Activated CD8-positive, alpha-beta memory T cell treated with anti-CD3 and anti-CD28 coated beads for 24 hours (primary cell): ENCODE measurements at regions not wholly inside any gene's neighbourhood (a gene's known extent, or its start where the extent isn't known, plus 50 kb on each side); places are given as distances from the start of the nearest gene placed in this dataset.

Experiments
- DNase-seq: peaks from one replicate; pipeline ENCODE4 v3.0.0-alpha.2; 2020

DNA sequence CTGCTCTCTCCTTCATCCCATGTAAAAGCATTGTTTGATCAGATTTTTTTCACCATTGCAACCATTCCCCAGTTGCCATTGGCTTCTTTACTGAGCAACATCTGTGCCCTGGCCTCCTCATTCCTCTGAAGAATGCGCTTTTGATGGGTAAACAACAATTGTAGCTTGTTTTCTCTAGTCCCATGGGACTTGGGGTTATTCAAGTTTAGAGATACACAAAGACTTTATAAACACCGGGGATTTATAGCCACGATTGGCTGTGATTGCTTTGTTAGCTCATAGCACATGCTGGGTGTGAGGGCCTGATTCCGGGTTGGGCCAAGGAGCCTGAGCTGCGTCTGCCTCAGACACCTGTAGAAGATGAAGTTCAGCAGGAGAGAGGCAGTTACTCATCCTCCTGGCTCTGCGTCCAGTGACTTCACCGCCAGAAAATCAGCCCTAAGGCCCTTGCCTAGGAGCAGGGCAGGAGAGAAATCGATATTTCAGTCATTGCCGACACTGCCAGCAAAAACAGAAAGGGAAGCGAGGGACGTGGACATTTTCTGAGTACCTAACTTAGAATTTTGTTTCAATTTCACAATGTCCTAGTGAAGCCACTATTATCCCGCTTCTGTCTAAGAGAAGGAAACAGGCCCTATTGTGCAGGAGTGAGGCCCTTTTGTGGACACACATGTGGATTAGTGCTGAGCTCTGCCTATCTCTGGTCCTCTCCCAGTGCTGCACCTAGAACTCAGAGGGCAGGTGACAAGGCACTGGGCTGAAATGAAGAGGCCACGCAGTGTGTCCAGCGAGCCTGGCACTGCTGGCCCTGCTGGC lies 159.8 kb upstream of the USP24 start:
- DNase-seq, result no peak

DNA sequence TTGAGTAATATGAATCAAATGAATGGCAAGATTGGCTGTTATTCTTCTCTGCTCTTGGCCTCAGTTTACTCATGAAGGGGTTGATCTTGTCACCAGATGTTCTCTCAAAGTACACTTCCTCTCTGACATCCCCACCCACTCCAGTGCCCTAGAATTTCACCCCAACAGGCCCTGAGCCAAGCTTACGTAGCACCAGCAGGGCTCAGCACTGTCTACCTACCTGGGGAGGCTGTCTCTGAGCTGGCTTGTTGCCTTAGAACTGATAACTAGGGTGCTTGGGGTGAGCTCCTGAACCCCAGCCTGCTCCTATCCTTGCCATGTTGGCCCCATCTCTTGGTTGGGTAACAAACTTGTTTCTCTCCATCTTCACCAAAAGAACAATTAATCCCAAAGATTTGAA lies 159.1 kb upstream of the USP24 start:
- DNase-seq, result no peak

DNA sequence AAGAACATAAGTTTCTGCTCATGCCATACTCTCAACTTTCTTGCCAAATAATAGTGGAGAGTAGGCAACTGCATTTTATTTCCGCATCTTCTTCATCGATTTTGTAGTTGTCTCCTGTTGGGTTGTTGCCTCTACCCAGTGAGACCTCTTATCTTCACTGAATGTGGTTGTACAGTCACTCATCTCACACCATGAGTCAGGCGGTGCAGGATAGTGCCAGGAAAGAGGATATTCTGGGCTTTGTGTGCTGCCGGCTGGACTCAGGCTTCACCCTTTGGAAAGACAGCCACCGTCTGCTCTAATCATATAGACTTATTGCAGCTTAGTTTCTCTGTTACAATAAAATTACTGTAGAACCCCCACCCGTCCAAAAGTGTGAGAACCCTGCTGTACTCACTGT lies 154.3 kb upstream of the USP24 start:
- no peak for DNase-seq

DNA sequence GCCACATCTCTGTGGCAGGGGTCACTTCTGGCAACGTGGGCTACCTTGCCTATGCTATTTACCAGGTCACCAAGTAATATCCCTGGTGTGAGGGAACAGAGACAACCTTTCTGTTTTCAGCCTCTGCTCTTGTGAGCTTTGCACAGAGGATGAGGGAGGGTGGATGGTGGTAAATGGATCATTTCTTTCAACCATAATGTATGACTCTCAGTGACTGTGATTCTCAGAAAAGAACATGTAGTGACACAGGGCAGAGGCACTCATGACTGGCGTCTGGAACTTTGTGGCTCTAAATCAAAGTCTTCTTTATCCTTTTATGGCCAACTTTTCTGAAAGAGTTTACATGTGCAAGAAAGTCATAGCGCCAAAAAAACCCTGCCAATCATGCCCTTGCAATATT lies 153.5 kb upstream of the USP24 start:
- no peak for DNase-seq

DNA sequence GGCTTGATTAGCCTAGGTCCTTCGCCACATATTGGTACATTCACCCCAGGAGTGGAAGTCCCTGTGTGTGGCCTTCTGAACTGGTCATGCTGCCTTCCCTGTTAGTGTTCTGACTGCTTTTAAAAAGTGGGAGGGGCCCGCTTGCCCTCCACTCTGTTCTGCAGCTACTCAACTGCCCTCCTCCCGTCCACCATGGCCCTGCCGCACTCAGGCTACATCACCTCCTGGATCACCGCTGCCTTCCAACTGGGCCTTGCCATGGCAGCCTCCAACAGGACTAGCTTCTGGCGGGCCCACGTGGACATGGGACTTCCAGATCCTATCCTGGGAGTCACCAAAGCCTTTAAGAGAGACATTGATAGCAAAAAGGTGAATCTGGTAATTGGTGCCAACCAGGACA lies 152.1 kb upstream of the USP24 start:
- DNase-seq, result no peak

DNA sequence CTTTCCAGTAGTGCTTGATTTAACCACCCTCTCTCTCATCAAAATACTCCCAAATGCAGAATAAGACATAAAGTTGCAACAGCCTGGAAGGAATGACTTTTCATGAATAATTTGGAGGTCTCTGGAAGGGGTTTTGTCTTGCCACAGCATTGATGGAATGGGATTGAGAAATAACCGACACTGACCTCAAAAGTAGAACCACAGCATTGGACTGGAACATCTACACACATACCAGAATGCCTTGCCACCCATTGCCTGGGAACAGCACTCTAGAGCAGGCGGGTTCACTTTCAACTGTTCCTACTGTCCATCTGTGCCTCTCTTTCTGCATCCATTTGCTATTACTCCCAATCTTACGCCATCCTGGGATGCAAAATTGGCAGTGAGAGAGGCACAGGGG lies 149.1 kb upstream of the USP24 start:
- DNase-seq, result no peak

DNA sequence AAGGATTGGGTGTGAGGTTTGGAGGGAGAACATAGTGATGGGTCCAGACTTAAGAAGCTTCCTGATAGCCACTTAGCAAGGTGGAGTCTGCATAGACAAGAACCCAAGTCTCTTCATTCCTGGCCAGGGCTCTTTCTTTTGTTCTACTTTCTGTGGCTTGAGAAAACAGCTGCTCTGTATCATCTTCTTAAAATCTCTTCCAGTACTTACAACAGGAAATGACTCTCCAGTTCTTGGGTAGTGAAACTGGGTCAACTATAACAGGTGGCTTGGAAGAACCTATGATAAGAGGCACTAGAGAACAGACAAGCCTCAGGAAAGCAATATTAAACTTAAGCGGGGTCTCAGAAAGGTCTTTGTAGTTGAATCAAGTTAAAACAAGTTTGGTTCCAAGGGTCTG lies 148.1 kb upstream of the USP24 start:
- DNase-seq, result no peak

DNA sequence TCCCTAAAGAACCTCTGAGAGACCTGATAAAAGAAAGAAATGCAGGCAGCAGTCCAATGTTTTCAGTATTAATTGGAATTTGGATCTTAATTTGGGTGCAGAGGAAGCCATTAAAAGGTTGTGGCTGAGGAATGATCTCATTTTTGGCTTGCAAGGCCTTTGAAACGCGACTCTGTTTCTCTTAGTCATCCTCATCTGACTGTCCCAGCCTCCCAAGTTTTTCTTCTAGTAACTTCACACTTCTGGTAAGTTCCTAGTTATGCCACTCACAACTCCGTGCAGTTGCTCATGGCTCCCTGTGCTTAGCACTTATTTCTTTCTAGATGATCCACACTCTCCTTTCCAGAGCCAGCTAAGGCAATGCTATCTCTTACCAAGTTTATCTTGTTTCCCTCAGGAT lies 147.4 kb upstream of the USP24 start:
- no peak for DNase-seq

DNA sequence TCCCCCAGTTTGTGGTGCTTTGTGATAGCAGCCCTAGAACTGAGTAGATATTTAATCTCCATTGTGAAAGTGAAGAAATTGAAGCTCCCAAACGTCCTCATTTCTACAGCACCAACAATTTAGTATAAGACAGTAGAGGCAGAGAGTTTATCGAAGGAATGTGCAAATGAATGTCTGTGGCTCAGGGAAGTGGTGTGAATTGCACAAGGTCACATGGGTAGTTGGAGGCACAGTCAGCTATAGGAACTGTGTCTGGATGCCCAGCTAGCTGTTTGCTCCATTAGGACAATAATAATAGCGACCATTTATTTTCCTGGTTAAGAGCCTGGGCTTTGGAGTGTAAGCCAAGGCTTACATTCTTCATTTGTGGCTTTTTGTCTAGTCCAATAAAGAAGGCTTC lies 144.4 kb upstream of the USP24 start:
- no peak for DNase-seq

DNA sequence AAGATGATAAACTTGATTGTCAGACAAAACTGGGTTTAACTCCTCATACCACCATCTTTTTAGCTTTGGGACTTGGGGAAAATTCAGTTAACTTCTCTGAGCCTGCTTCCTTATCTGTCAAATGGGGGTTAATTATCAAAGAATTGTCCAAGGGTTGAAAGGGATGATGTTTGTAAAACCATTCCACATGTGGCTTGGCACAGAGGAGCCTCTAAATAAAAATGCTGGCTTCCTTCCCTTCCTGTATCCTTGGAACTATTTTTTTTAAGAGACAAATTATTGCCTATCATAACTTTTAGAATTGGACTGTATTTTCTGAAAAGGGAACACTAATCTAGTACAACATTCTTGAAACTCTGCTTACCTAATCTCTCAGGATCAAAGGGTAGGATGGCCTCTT lies 143.4 kb upstream of the USP24 start:
- no peak for DNase-seq

DNA sequence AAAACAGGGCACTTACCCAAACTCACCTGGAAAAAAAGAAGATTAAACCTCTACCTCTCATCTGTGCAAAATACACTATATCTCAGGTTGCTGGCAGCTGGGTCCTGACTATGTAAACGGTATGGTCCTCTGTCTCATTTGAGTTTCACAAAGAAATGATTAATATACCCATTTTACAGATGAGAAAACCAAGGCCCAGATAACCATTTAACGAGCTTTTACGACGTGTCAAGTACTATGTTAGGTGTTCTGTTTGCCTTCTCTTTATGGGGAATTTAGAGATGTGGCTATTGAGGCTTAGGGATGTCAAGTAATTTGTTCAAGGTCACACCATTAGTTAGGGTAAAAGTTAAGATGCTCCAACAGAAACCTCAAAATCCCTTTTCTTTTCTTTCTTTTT lies 140.4 kb upstream of the USP24 start:
- DNase-seq, result no peak

DNA sequence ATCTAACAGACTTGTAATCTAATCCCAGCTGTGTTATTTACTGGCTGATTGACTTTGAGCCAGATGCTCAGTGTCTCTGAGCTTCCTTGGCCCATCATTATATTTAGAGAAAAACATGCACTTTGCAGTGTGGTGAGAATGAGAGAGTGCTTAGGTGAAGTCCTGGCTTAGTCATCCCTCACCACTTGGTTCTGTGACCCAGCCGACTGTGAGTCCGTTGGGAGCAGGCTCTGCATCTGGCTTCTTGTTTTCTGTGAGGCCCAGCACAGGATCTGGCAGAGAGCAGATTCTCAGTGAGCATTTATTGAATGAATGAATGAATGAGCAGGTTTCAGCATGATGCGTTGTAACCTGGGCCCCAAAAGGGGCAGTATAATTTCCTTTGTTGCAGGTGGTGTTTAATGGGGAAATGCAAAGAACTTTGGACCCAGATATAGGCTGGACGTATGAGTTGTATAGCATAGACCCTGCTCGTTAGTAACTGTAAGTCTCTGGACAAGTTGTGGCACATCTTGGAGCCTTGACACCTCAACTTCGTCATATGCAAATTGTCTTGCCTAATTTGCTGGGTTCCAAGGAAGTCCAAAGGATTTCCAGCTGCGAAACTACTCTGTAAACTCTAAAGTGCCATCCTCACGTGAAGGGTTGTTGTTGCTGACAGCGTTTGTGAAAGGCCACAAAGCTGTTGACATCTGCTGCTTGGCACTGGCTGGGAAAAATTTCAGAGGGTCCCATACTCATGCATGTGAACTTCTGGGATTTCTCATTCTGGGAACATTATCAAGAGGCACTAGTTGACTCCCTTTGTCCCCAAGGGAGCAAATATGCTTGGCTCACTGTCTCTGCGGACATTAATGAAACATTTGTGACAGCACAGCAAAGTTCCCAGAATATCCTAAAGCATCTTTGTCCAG lies 138.8 kb upstream of the USP24 start:
- no peak for DNase-seq

DNA sequence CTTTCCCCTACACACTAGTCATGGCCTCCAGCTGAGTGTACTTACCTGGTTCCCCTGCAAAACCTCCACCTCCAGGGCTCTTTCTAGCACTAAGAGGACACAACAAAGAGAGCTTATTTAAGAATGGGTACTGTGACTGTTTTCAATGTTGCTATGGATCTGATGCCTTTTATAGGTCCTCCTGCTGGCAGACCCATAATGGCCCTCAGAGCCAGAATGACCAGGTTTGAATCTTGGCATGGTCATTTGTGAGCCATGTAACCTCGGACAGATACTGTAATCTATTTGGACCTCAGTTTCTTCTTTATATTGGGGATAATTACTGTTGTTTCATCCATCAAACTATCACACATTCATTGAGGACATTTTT lies 137.6 kb upstream of the USP24 start:
- no peak for DNase-seq

DNA sequence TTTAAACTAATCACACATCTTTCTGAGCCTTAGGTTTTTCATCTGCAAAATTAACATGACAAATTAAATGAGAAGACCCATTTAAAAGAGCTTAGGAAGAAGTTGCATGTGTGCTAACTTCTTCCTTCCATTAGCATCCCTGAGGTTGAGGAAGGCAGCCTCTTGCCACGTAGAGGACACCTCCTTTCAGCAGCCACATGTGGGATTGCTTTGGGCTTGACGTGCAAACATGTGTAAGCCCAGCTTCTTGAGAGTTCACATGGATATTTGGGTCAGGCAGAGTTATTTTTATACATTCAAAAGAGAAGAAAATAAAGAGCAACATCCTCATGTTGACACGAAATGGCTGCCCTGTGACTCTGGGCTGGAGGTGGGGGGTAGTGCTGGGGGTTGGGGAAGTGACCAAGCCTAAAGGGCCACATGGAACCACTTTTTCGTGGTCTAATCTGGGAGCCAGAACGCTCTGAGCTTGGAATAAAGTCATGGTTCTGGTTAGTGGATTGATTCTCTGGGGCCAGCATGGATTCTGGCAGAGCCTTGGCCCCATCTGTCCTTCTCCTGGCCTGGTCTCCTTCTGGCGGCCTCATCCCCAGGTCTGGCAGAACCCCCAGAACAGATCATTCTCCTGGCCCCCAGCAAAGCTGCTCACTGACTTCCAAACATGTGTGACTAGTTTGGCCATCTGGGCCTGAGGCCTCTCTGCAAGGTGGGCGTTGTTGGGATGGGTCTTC lies 137.1 kb upstream of the USP24 start:
- DNase-seq, result no peak

DNA sequence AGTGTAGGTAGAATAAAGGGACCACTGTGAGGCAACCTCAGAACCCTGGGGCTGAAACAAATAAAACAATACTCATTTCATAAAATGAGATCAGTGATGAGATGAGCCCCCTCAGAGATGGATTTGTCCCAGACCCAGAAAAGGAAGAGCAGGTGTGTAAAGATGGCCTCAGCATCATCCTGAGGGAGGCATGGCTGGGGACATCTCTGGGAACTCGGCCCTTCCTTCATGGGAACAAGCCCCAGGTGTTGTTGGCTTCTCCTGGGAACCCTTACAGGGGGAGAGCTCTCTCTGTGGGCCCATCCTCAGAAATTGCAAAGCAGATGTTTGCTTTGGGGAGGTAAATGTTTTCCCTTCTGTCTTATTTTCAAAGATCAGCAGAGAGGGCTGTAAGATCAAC lies 133.2 kb upstream of the USP24 start:
- DNase-seq, result no peak

DNA sequence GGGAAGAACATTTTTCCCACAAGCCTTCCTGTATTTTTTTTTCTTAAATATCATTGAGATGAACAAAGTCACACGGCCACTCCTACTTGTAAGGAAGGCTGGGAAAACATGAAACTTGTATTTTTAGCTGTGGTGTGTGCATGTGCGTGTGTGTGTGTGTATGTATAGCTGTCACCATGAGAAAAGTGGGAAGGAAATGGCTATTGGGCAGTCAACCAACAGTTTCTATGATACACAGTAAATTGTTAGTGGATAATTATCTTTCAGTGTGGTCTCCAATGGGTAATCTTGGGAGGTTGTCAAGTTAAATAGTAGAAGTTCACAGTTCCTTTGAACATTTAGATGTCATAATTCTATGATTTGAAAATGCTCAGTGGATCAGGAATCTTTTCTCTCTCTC lies 132.7 kb upstream of the USP24 start:
- DNase-seq, result no peak

DNA sequence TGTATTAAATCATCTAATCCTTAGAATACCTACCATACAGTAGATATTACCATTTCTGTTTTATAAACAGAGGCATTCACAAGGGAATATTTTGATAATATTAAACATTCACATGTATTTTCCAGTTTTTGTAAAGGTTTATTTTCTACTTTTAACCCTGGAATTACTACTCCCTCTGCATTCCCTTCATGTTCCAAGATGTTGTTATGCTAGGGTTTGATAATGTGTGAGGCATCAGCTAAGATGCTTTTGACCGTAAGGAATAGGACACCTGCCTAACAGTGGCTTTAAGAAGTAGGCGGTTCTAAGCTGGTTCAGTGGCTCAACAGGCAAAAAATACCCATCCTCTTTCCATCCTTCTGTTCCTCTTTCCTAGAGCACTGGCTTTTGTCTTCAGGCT lies 131.9 kb upstream of the USP24 start:
- no peak for DNase-seq

DNA sequence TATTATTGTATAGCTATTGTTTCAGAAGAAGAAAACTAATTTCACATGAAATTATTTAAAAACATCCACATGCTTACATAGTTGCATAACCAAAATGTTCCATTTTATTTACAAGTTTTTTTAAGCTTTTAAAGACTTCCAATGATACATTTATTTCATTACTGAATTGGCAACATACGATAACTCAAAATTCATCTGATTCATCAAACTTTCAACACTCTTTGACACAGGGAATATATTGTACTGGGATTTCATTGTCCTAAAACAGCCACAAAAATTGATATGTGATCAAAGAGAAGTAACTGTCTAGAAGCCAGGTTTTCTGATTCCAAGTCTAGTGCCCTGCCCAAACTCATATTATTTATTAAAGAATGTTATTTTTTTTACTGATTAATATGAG lies 131.4 kb upstream of the USP24 start:
- no peak for DNase-seq

DNA sequence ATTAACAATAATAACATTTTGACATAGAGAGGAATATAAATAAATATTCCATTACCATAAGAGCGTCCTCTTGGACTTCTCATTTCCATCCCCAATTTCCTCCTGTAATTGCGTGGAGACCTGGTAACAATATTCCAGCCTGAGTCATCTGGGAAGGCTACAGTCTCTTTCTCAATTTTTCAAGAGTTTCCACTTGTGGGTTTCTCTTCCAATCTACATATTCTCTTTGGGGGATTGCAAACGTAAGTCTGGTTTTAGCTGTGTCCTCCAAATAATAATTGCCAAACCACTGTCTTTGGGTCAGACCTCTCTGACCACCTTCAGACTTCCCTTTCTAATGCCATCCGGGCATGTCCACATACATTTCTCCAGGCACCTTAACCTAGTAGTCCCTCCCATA lies 124.5 kb upstream of the USP24 start:
- DNase-seq, result no peak

DNA sequence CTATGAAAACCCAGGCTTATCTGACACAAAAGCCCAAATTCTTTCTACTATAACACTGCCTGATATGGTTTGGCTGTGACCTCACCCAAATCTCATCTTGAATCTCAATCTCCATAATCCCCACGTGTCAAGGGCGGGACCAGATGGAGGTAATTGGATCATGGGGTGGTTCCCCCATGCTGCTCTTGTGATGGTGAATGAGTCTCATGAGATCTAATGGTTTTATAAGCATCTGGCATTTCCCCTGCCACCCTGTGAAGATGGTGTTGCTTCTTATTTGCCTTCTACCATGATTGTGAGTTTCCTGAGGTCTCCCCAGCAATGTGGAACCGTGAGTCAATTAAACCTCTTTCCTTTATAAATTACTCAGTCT lies 123.3 kb upstream of the USP24 start:
- no peak for DNase-seq

DNA sequence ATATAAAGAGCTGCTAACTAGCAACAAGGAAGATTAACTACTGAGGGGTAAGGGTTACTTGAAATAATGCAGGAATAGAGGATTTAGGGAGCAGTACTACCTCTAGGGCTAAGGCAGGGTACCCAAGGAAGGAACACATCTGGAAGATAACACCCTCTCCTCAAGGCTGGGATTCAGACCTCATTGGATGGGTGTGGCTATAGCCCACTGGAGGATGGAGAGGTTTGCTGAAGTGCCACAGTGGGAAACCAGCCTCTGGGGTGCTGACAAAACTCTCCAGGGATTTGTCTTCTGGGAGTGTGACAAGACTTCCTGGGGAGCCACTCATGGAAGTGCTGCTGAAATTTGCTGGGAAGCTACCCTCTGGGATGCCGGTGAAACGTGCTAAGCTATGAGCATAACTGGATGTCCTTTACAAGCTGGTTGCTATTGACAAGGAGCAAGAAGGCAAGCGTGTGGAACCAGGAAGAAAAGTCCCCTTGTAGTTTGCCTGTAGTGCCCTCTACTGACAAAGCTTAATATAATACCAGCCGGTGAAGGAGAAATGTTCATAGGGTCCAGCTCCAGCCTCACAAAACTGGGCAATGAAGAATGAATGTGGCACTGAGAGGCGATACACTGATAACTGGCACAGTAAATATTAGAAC lies 122.8 kb upstream of the USP24 start:
- DNase-seq, result no peak

DNA sequence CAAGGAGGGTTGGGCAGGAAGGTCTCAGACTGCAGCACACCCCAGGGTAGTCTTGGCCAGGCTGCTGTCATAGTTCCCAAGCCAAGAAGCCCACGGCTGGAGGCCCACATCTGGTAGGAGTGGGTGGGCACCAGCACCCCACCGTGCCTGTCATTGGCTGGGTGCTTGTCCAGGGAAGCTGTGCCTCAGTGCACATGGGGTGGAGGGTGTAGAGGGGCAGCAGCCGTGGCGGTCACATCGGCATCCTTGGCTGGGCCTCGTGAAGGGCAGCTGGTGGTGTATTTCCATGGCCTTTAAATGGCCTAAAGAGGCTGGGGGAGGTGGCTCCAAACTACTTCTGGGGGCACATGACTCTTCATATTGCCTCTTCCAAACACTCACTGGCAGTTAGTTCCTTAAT lies 119.6 kb upstream of the USP24 start:
- DNase-seq, result no peak

DNA sequence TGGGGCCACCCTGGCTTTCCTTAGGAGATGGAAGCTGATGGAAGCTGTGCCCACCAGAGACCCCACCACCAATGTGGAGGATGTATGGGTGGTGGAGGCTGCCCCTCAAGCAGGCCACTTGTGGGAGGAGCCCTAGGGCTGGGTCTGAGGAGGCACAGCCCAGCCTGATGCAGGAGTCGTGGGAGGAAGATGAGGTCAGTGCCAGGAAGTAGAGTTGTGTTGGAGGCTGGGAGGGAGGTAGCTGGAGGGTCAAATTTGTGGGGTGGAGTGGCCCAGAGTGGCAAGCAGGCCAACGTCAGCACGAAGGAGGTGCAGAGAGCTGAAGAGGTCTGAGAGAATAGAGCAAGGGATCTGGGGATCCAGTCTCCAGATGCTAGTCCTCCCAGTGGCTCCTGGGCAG lies 119.0 kb upstream of the USP24 start:
- DNase-seq, result no peak
